ENCODE measurements at regions not wholly inside any gene's neighbourhood (a gene's known extent, or its start where the extent isn't known, plus 50 kb on each side); places are given as distances from the start of the nearest gene placed in this dataset.

- Histone ChIP-seq H3K36me3 (ENCODE audit: insufficient read depth, low read length) (no peaks in the 10 kb centered on the region), H3K27me3 (ENCODE audit: insufficient read depth, low read length, poor library complexity) (no peaks in the 10 kb centered on the region), H3K4me1 (ENCODE audit: insufficient read depth, low read length) (no peaks in the 10 kb centered on the region), H4K20me1 (ENCODE audit: insufficient read depth, low read length) (no peaks in the 10 kb centered on the region), H2AFZ (ENCODE audit: low read depth, low read length) (no peak overlapping the region), H3K4me3 (ENCODE audit: low read depth in 1 of 2, low read length in 2 of 2) (no peak overlapping the region), H3K9ac (ENCODE audit: low read depth, low read length) (no peak overlapping the region), H3K79me2 (ENCODE audit: insufficient read depth, low read length) (no peaks in the 10 kb centered on the region), H3K27ac (ENCODE audit: low read length) (no peak overlapping the region), H3K9me3 (ENCODE audit: insufficient read depth, low read length, severe bottlenecking) (no peaks in the 10 kb centered on the region), H3K4me2 (ENCODE audit: insufficient read depth, low read length) (no peak overlapping the region)
- ATAC-seq (ENCODE audit: insufficient read depth, low read depth) (no peak), DNase-seq (no peak)
- TF ChIP-seq EZH2 (IDR thresholded peaks at IDR 0.05; ENCODE audit: borderline replicate concordance, low read depth, low read length, severe bottlenecking), result no peak
These were observed 359.2 kb downstream of the OSR1 start for GRCh38 chr2:18999198-18999597.

GRCh38 chr2:18998491-18998890 lies 359.9 kb downstream of the OSR1 start:
- no peak for DNase-seq
- no peaks in the 10 kb centered on the region for H3K9me3 ChIP-seq (ENCODE audit: insufficient read depth, low read length, severe bottlenecking)
- H3K36me3 ChIP-seq (ENCODE audit: insufficient read depth, low read length), result no peaks in the 10 kb centered on the region
- ATAC-seq (ENCODE audit: insufficient read depth, low read depth), result no peak
- no peaks in the 10 kb centered on the region for H3K79me2 ChIP-seq (ENCODE audit: insufficient read depth, low read length)
- H3K4me3 ChIP-seq (ENCODE audit: low read depth in 1 of 2, low read length in 2 of 2), result no peak overlapping the region
- no peaks in the 10 kb centered on the region for H4K20me1 ChIP-seq (ENCODE audit: insufficient read depth, low read length)
- H3K27ac ChIP-seq (ENCODE audit: low read length), result no peak overlapping the region
- H3K4me1 ChIP-seq (ENCODE audit: insufficient read depth, low read length), result no peaks in the 10 kb centered on the region
- H3K27me3 ChIP-seq (ENCODE audit: insufficient read depth, low read length, poor library complexity), result no peaks in the 10 kb centered on the region
- no peak overlapping the region for H3K4me2 ChIP-seq (ENCODE audit: insufficient read depth, low read length)
- H2AFZ ChIP-seq (ENCODE audit: low read depth, low read length), result no peak overlapping the region
- TF ChIP-seq CTCF (IDR thresholded peaks at IDR 0.05; ENCODE audit: borderline replicate concordance, extremely low read depth, low read length, poor library complexity, severe bottlenecking) (no peak), EZH2 (IDR thresholded peaks at IDR 0.05; ENCODE audit: borderline replicate concordance, low read depth, low read length, severe bottlenecking) (no peak)
- no peak overlapping the region for H3K9ac ChIP-seq (ENCODE audit: low read depth, low read length)

- no peak for DNase-seq
- no peak for ATAC-seq (ENCODE audit: insufficient read depth, low read depth)
- H3K27me3 ChIP-seq (ENCODE audit: insufficient read depth, low read length, poor library complexity), result no peaks in the 10 kb centered on the region
These were observed 364.6 kb downstream of the OSR1 start for GRCh38 chr2:18993756-18994338.

More at GRCh38 chr2:18993756-18994338, 364.6 kb downstream of the OSR1 start:
- H3K9ac ChIP-seq (ENCODE audit: low read depth, low read length), result no peak overlapping the region
- H3K27ac ChIP-seq (ENCODE audit: low read length), result no peak overlapping the region
- no peak for TF ChIP-seq EZH2 (IDR thresholded peaks at IDR 0.05; ENCODE audit: borderline replicate concordance, low read depth, low read length, severe bottlenecking)
- no peak for TF ChIP-seq CTCF (IDR thresholded peaks at IDR 0.05; ENCODE audit: borderline replicate concordance, extremely low read depth, low read length, poor library complexity, severe bottlenecking)
- H3K4me3 ChIP-seq (ENCODE audit: low read depth in 1 of 2, low read length in 2 of 2), result no peak overlapping the region
- no peaks in the 10 kb centered on the region for H3K9me3 ChIP-seq (ENCODE audit: insufficient read depth, low read length, severe bottlenecking)
- no peaks in the 10 kb centered on the region for H3K4me1 ChIP-seq (ENCODE audit: insufficient read depth, low read length)
- no peak overlapping the region for H2AFZ ChIP-seq (ENCODE audit: low read depth, low read length)
- no peaks in the 10 kb centered on the region for H3K36me3 ChIP-seq (ENCODE audit: insufficient read depth, low read length)
- H3K79me2 ChIP-seq (ENCODE audit: insufficient read depth, low read length), result no peaks in the 10 kb centered on the region
- H3K4me2 ChIP-seq (ENCODE audit: insufficient read depth, low read length), result no peak overlapping the region
- no peaks in the 10 kb centered on the region for H4K20me1 ChIP-seq (ENCODE audit: insufficient read depth, low read length)
